ENCODE measurements at regions not wholly inside any gene's neighbourhood (a gene's known extent, or its start where the extent isn't known, plus 50 kb on each side); places are given as distances from the start of the nearest gene placed in this dataset.
"Not testable (repeated sequence)": the region's sequence is repeated elsewhere in the genome, so short reads cannot be mapped to it uniquely, and the experiment has no call there.

DNA sequence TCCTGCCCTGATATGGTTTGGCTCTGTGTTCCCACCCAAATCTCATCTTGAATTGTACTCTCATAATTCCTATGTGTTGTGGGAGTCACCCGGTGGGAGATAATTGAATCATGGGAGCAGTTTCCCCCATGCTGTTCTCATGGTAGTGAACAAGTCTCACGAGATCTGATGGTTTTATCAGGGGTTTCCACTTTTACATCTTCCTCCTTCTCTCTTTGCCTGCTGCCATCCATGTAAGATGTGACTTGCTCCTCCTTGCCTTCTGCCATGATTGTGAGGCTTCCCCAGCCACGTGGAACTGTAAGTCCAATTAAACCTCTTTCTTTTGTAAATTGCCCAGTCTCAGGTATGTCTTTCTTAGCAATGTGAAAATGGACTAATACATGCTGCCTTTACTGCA, 111.9 kb upstream of the STMND1 start:
- not testable (repeated sequence) for H3K9ac ChIP-seq (ENCODE audit: low read length); H3K36me3 ChIP-seq (ENCODE audit: control insufficient read depth, low read depth, low read length); H3K27me3 ChIP-seq (ENCODE audit: control insufficient read depth, insufficient read depth, low read length); H3K27ac ChIP-seq (ENCODE audit: low read length); H3K9me3 ChIP-seq (ENCODE audit: control insufficient read depth, low read depth, low read length); H3K4me3 ChIP-seq (ENCODE audit: low read length); H3K4me1 ChIP-seq (ENCODE audit: control insufficient read depth, low read depth, low read length)

DNA sequence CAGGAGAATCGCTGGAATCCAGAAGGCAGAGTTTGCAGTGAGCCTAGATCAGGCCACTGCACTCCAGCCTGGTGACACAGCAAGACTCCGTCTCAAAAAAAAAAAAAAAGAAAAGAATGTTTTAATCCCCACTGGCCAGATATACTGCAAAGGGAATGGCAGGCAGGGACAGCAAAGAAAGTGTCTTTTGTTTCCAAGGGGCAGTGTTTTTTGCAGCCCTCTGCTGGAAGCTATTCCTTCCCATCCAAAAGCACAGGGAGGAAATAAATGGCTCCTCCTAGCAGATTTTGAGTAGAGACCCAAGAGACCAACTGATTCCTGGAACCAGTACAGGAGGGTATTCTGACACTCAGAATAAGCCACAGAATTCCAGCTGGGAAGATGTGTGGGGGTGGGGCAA, 112.5 kb upstream of the STMND1 start:
- Histone ChIP-seq H3K4me1 (ENCODE audit: control insufficient read depth, low read depth, low read length) (no peaks in the 10 kb centered on the region), H3K36me3 (ENCODE audit: control insufficient read depth, low read depth, low read length) (no peaks in the 10 kb centered on the region), H3K27me3 (ENCODE audit: control insufficient read depth, insufficient read depth, low read length) (no peaks in the 10 kb centered on the region), H3K27ac (ENCODE audit: low read length) (no peak overlapping the region), H3K9me3 (ENCODE audit: control insufficient read depth, low read depth, low read length) (no peaks in the 10 kb centered on the region), H3K9ac (ENCODE audit: low read length) (no peak overlapping the region), H3K4me3 (ENCODE audit: low read length) (no peak overlapping the region)

DNA sequence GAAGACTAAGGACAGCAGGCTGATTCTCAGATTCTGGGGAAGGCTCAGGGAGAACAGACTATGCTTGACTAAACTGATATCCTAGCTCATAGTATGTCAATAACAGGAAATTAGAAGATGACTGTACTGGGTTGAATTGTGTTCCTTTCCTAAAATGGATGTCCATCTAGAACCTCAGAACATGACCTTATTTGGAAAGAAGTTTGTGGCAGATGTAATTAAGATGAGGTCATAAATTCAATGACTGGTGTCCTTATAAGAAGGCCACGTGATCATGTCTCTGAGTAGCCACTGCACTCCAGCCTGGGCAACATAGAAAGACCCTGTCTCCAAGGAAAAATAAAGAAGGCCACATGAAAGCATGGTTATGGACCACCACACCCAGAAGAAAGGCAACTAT, 113.9 kb upstream of the STMND1 start:
- H3K36me3 ChIP-seq (ENCODE audit: control insufficient read depth, low read depth, low read length): no peaks in the 10 kb centered on the region
- H3K9ac ChIP-seq (ENCODE audit: low read length): no peak overlapping the region
- H3K9me3 ChIP-seq (ENCODE audit: control insufficient read depth, low read depth, low read length): no peaks in the 10 kb centered on the region
- H3K4me3 ChIP-seq (ENCODE audit: low read length): no peak overlapping the region
- H3K27ac ChIP-seq (ENCODE audit: low read length): no peak overlapping the region
- H3K4me1 ChIP-seq (ENCODE audit: control insufficient read depth, low read depth, low read length): no peaks in the 10 kb centered on the region
- no peaks in the 10 kb centered on the region for H3K27me3 ChIP-seq (ENCODE audit: control insufficient read depth, insufficient read depth, low read length)

DNA sequence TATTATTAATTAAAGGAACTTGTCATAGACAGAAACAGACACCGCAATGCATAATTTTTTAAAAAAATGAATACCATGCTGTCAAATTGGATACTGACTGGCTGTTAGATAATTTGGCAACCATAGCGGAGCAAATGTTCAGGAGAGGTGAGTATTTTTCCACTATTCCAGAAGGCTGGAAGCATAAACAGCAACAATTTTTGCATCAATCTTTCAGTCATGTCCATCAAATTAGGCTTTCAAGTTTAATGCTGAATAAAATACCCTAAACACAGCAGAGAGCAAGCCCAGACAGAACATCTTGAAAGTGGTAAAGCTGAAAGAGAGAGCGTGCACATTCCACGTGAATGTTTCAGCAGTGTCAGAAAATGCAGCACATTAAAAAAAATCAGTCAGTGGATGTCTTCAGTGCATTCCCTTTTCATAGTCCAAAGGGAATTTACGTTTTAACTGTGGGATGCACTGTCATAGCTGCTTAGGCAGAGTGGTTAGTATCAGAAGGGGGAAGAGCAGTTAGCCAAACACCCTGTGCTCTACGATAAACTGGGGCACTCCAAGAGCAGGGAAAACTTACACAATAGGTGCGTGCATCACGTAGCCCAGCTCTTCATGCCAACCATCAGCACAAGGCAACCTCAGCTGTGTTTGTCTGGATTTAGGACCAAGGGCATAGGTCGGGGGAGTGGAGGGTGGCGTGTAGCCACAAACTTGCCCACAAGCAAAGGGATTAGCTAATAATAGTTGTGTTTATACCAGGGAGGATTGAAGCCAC, 116.2 kb upstream of the STMND1 start:
- Histone ChIP-seq H3K4me3 (ENCODE audit: low read length) (no peak overlapping the region), H3K36me3 (ENCODE audit: control insufficient read depth, low read depth, low read length) (no peaks in the 10 kb centered on the region), H3K27ac (ENCODE audit: low read length) (no peak overlapping the region), H3K9me3 (ENCODE audit: control insufficient read depth, low read depth, low read length) (no peaks in the 10 kb centered on the region), H3K9ac (ENCODE audit: low read length) (no peak overlapping the region), H3K27me3 (ENCODE audit: control insufficient read depth, insufficient read depth, low read length) (no peaks in the 10 kb centered on the region), H3K4me1 (ENCODE audit: control insufficient read depth, low read depth, low read length) (no peaks in the 10 kb centered on the region)

DNA sequence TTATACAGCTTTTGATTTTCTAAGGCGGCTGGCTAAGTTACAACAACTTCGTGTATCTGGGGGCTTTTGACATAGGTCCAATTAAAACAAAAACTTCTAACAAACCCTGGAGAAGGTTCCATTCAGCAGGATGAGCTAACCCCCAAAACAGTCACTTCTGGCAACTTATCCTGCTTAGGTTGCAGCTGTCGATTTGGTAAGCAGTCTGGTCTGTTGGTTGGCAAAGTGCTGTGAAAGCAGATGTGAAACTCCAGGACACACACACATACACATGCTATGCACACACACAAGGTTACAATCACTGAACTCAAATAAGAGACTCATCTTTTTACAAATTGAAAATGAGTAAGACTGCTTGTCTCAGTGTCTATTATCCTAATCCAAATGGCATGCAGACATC, 119.0 kb upstream of the STMND1 start:
- Histone ChIP-seq H3K4me1 (ENCODE audit: control insufficient read depth, low read depth, low read length) (no peaks in the 10 kb centered on the region), H3K4me3 (ENCODE audit: low read length) (no peak overlapping the region), H3K36me3 (ENCODE audit: control insufficient read depth, low read depth, low read length) (no peaks in the 10 kb centered on the region), H3K27ac (ENCODE audit: low read length) (no peak overlapping the region), H3K9ac (ENCODE audit: low read length) (no peak overlapping the region), H3K27me3 (ENCODE audit: control insufficient read depth, insufficient read depth, low read length) (no peaks in the 10 kb centered on the region), H3K9me3 (ENCODE audit: control insufficient read depth, low read depth, low read length) (no peaks in the 10 kb centered on the region)

DNA sequence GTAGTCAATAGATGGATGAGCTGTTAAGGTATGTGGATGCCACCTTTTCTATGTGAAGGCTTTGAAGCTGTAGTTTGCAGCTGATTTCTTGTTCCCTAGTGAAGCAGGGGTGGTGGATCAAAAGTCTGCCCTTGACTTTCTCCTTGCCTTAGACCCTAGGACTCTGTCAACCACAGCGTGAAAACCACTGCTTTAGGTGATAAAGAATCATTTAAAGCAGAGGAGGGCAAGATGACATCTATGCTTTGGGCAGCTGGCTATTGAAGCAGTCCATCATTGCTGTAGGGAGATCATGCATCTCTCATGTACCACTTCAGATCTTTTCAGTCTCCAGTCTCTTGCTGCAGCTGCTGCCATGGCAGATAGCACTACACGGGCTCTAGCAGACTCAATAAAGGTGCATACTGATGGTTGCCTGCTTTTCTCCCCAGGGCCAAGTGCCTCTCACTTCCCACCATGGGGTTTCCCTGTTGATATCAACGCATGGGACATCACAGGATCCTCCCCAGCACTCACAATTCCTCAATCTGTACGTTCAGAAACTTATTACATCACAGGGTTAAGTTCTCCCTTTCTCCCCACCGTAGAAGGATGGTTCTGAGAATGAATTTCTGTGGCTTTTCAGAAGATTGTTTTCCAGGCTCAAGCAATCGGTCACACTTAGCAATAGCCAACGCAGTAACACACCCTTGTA, 122.0 kb upstream of the STMND1 start:
- H3K36me3 ChIP-seq (ENCODE audit: control insufficient read depth, low read depth, low read length): no peaks in the 10 kb centered on the region
- H3K9me3 ChIP-seq (ENCODE audit: control insufficient read depth, low read depth, low read length): no peaks in the 10 kb centered on the region
- no peak overlapping the region for H3K4me3 ChIP-seq (ENCODE audit: low read length)
- no peak overlapping the region for H3K9ac ChIP-seq (ENCODE audit: low read length)
- H3K27me3 ChIP-seq (ENCODE audit: control insufficient read depth, insufficient read depth, low read length): no peaks in the 10 kb centered on the region
- H3K27ac ChIP-seq (ENCODE audit: low read length): no peak overlapping the region
- no peaks in the 10 kb centered on the region for H3K4me1 ChIP-seq (ENCODE audit: control insufficient read depth, low read depth, low read length)

DNA sequence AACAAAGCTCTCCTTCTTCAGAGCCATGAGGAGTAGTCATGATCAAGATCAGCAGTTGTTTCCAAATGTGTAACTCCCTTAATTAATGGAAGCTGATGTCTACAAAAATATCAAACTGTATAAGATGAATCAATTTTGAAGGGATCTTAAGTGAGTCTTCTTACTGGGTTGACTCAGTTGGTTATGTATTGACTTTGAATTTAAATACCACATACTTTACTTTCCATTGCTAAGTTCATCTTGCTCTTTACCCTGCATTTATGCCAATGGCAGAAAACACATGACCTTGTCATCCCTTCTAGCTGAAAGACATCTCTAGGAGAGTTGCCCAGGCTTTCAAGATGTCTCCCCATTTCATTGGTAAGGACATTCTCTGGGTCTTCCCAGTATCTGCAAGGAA, 123.2 kb upstream of the STMND1 start:
- Histone ChIP-seq H3K9ac (ENCODE audit: low read length) (no peak overlapping the region), H3K27ac (ENCODE audit: low read length) (no peak overlapping the region), H3K36me3 (ENCODE audit: control insufficient read depth, low read depth, low read length) (no peaks in the 10 kb centered on the region), H3K4me3 (ENCODE audit: low read length) (no peak overlapping the region), H3K27me3 (ENCODE audit: control insufficient read depth, insufficient read depth, low read length) (no peaks in the 10 kb centered on the region), H3K9me3 (ENCODE audit: control insufficient read depth, low read depth, low read length) (no peaks in the 10 kb centered on the region), H3K4me1 (ENCODE audit: control insufficient read depth, low read depth, low read length) (no peaks in the 10 kb centered on the region)

DNA sequence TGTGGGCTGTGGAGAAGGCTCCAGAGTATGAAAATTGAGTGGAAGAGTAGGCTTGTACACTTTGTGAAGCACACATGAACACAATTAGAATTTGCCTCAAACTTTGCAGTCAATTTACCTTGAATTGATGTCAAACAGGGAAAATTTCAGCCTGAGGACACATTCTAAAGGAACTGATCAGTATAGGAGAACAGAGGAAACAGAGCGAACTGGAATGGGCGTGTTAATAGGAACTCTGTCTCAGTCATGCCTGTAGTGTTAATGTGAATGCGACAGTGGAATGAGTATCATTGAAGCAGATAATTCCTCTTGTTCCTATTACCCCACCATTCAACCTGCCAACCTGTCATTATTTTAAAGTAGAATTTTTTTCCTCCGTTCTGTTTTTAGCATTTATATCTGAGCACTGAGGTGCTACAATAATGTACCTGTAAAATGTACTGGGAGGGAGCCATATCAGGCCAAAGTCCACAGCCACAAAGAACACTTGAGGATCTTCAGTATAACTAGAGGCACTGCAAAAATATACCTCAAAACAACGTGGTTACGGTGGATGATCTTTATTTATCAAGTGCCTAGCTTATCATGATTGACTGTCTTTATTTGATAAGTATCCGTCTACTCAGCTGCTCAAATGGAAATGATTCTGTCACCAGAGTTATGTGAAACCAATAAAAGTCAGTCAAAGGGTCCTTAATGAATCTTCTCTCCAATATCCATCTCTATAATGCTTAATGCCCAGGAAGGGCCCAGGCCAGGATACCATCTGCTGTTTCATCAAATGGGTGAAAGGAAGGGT, 125.3 kb upstream of the STMND1 start:
- no peaks in the 10 kb centered on the region for H3K9me3 ChIP-seq (ENCODE audit: control insufficient read depth, low read depth, low read length)
- H3K36me3 ChIP-seq (ENCODE audit: control insufficient read depth, low read depth, low read length): no peaks in the 10 kb centered on the region
- H3K4me1 ChIP-seq (ENCODE audit: control insufficient read depth, low read depth, low read length): no peaks in the 10 kb centered on the region
- no peak overlapping the region for H3K9ac ChIP-seq (ENCODE audit: low read length)
- no peak overlapping the region for H3K27ac ChIP-seq (ENCODE audit: low read length)
- H3K4me3 ChIP-seq (ENCODE audit: low read length): no peak overlapping the region
- H3K27me3 ChIP-seq (ENCODE audit: control insufficient read depth, insufficient read depth, low read length): no peaks in the 10 kb centered on the region

DNA sequence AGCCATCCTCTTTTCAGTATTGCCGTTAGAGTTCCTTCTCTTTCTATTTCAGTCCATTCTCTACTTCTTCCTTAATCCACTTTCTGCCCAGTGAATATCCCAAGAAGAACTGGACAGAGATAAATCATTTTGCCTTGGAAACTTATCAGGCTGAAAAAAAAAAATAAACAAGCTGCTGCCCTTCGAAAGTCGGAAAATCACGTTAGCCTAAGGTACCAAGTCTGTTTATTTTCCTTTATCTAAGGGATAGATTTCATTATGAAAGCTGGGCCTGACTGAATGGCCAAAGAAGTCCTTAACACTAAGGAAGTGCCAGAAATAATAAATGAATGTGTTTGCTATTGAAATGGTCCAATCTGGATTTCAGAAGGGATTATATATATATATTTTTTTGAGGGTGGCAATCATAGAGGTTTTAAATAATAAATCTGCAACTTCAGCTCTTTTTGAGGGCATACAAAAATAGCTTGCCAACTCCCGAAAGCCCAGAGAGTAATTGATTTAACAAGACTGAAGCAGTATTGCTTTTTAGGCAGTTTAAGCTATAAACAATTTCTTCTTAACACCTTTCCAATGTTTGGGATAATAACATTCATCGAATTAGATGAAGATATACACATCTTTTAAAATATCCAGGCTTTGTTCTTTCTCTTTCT, 127.0 kb upstream of the STMND1 start:
- H3K27ac ChIP-seq (ENCODE audit: low read length): no peak overlapping the region
- H3K4me1 ChIP-seq (ENCODE audit: control insufficient read depth, low read depth, low read length): no peaks in the 10 kb centered on the region
- no peaks in the 10 kb centered on the region for H3K36me3 ChIP-seq (ENCODE audit: control insufficient read depth, low read depth, low read length)
- H3K9me3 ChIP-seq (ENCODE audit: control insufficient read depth, low read depth, low read length): no peaks in the 10 kb centered on the region
- no peak overlapping the region for H3K9ac ChIP-seq (ENCODE audit: low read length)
- H3K27me3 ChIP-seq (ENCODE audit: control insufficient read depth, insufficient read depth, low read length): no peaks in the 10 kb centered on the region
- no peak overlapping the region for H3K4me3 ChIP-seq (ENCODE audit: low read length)

DNA sequence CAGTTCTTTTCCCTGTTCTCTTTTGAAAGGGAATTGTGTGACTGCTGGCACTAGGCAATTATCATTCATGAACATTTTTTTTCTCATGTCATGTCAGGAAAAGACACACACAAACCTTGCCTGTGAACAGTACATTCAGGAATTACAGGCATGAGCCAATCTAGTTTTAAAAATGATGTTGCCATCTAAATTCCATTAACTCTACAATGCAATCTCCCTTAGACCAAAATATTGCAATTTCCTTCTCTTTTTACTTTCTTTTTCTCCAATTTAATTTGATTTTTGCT, 127.5 kb upstream of the STMND1 start:
- no peaks in the 10 kb centered on the region for H3K9me3 ChIP-seq (ENCODE audit: control insufficient read depth, low read depth, low read length)
- H3K4me1 ChIP-seq (ENCODE audit: control insufficient read depth, low read depth, low read length): no peaks in the 10 kb centered on the region
- no peaks in the 10 kb centered on the region for H3K36me3 ChIP-seq (ENCODE audit: control insufficient read depth, low read depth, low read length)
- H3K27ac ChIP-seq (ENCODE audit: low read length): no peak overlapping the region
- H3K9ac ChIP-seq (ENCODE audit: low read length): no peak overlapping the region
- no peak overlapping the region for H3K4me3 ChIP-seq (ENCODE audit: low read length)
- no peaks in the 10 kb centered on the region for H3K27me3 ChIP-seq (ENCODE audit: control insufficient read depth, insufficient read depth, low read length)

DNA sequence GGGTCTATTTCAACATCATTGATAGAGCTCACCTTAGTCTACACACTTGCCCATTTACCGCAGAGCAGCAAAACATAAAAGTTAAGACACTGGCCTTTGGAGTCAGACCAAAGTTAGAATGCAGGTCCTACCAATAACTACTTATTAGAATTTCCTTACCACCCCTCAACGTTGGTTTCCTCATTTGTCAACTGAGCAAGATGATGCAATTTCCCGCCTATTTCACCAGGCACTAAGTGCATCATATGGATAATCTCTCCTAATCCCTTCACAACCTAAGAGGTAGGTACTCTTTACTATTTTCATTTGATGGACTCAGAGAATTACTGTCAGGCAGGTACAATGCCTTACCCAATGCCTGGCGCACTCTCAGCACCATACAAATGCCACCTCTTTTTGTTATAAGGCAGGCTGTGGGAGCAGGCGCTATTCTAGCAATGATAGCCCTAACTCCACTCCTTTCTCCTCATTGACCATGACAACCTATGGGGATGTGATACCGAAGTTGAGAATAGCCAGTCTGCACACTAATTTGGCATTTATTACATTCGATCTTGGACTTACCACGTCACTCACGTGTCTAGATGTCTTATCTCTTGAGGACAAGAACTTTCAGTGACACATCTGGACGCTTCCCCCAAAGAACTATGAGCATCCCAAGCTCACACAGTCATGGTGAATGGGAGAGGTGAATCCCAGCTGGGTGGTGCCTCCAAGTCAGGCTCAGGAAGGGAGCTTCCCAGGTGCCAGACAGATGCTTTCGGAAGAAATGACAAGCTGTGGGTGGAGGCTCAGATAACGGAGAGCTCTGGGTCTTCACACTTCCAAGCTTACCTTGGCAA, 128.1 kb upstream of the STMND1 start:
- Histone ChIP-seq H3K27ac (ENCODE audit: low read length) (no peak overlapping the region), H3K9me3 (ENCODE audit: control insufficient read depth, low read depth, low read length) (no peaks in the 10 kb centered on the region), H3K4me3 (ENCODE audit: low read length) (no peak overlapping the region), H3K9ac (ENCODE audit: low read length) (no peak overlapping the region), H3K27me3 (ENCODE audit: control insufficient read depth, insufficient read depth, low read length) (no peaks in the 10 kb centered on the region), H3K36me3 (ENCODE audit: control insufficient read depth, low read depth, low read length) (no peaks in the 10 kb centered on the region), H3K4me1 (ENCODE audit: control insufficient read depth, low read depth, low read length) (no peaks in the 10 kb centered on the region)
